Astrocyte (in vitro differentiated cells and primary cell): ENCODE measurements at regions not wholly inside any gene's neighbourhood (a gene's known extent, or its start where the extent isn't known, plus 50 kb on each side); places are given as distances from the start of the nearest gene placed in this dataset.

ENCODE experiments used
- CTCF ChIP-seq: IDR thresholded peaks from 2 replicates; pipeline ENCODE4 v1.5.1; 2011; ENCODE audit warnings: low read depth, mild to moderate bottlenecking, inconsistent platforms, low read length, moderate library complexity; ENCODE audit not compliant: insufficient read depth
- EZH2 ChIP-seq: IDR thresholded peaks from 2 replicates; pipeline ENCODE4 v1.6.1; 2012; ENCODE audit warnings: mild to moderate bottlenecking, low read length, inconsistent platforms; ENCODE audit not compliant: insufficient read depth

GRCh38 chr6:154623391-154623790 lies 109.8 kb upstream of the SCAF8 start:
- TF ChIP-seq CTCF (no peak), EZH2 (no peak)
